ENCODE measurements at regions not wholly inside any gene's neighbourhood (a gene's known extent, or its start where the extent isn't known, plus 50 kb on each side); places are given as distances from the start of the nearest gene placed in this dataset.

- no peak for DNase-seq (ENCODE audit: low spot score)
Measured at GRCh38 chrX:39331082-39331704, 529.9 kb downstream of the MID1IP1 start.

- DNase-seq (ENCODE audit: low spot score) = no peak
Measured at GRCh38 chrX:39333451-39333850, 532.2 kb downstream of the MID1IP1 start.

GRCh38 chrX:39335513-39336235 is 534.4 kb downstream of the MID1IP1 start:
- no peak for DNase-seq (ENCODE audit: low spot score)

GRCh38 chrX:39336671-39337311 is 535.5 kb downstream of the MID1IP1 start:
- no peak for DNase-seq (ENCODE audit: low spot score)

- no peak for DNase-seq (ENCODE audit: low spot score)
Measured at GRCh38 chrX:39337451-39337850, 536.2 kb downstream of the MID1IP1 start.

- DNase-seq (ENCODE audit: low spot score) = no peak
Measured at GRCh38 chrX:39338583-39338982, 537.3 kb downstream of the MID1IP1 start.

GRCh38 chrX:39356119-39356807 is 555.0 kb downstream of the MID1IP1 start:
- DNase-seq (ENCODE audit: low spot score) = no peak

- DNase-seq (ENCODE audit: low spot score) = no peak
Measured at GRCh38 chrX:39360101-39360500, 558.8 kb downstream of the MID1IP1 start.

GRCh38 chrX:39361736-39362135 is 560.5 kb downstream of the MID1IP1 start:
- no peak for DNase-seq (ENCODE audit: low spot score)

- DNase-seq (ENCODE audit: low spot score) = no peak
Measured at GRCh38 chrX:39367416-39367815, 566.2 kb downstream of the MID1IP1 start.

GRCh38 chrX:39372115-39372514 is 570.9 kb downstream of the MID1IP1 start:
- no peak for DNase-seq (ENCODE audit: low spot score)

GRCh38 chrX:39377157-39377556 is 575.9 kb downstream of the MID1IP1 start:
- DNase-seq (ENCODE audit: low spot score) = no peak

GRCh38 chrX:39377773-39378172 is 576.5 kb downstream of the MID1IP1 start:
- DNase-seq (ENCODE audit: low spot score) = no peak

GRCh38 chrX:39381422-39381821 is 580.2 kb downstream of the MID1IP1 start:
- DNase-seq (ENCODE audit: low spot score) = no peak

GRCh38 chrX:39384996-39385395 is 583.7 kb downstream of the MID1IP1 start:
- DNase-seq (ENCODE audit: low spot score) = no peak

GRCh38 chrX:39388730-39389129 is 587.5 kb downstream of the MID1IP1 start:
- DNase-seq (ENCODE audit: low spot score) = no peak

GRCh38 chrX:39396358-39396995 is 595.2 kb downstream of the MID1IP1 start:
- no peak for DNase-seq (ENCODE audit: low spot score)

GRCh38 chrX:39397561-39398199 is 596.4 kb downstream of the MID1IP1 start:
- DNase-seq (ENCODE audit: low spot score) = no peak

- DNase-seq (ENCODE audit: low spot score) = no peak
Measured at GRCh38 chrX:39398215-39398962, 597.1 kb downstream of the MID1IP1 start.

GRCh38 chrX:39398963-39399261 is 597.7 kb downstream of the MID1IP1 start:
- no peak for DNase-seq (ENCODE audit: low spot score)

- DNase-seq (ENCODE audit: low spot score) = no peak
Measured at GRCh38 chrX:39399387-39399786, 598.1 kb downstream of the MID1IP1 start.
